ENCODE measurements at regions not wholly inside any gene's neighbourhood (a gene's known extent, or its start where the extent isn't known, plus 50 kb on each side); places are given as distances from the start of the nearest gene placed in this dataset.

DNA sequence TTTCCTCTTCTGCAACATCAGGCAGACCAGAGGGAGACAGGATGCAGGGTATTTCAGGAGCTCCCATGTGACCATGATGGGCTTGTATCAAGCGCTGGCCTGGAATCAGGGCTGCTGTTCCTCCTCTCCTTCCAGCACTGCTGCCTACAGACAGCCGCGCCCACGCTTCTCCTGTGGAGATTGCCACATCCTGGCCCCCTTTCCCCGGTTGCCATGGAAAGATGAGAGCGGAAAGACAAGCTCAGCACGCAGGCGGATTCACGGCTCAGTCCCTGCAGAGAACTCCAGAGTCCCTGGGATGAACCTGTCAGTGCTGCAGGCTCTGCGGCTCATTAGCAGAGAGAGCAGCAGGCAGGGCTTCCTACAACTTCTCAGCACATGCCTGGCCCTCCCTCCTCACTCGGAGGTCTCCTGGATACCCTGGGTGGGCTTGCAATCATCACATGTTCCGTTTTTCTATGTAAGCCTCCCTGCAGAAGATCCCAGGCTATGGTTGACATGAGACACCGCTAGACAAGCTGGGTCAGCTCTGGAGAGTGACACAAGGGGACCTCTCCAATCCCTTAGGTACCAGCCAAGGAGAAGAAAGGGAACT is 497.8 kb upstream of the MYT1L start:
- Histone ChIP-seq H3K9ac (ENCODE audit: low read length) (no peak overlapping the region), H3K4me2 (ENCODE audit: low read length) (no peak overlapping the region), H3K27ac (ENCODE audit: low read length) (no peak overlapping the region), H3K9me3 (ENCODE audit: insufficient read depth, low read length) (no peaks in the 10 kb centered on the region), H2AFZ (ENCODE audit: low read depth, low read length) (no peak overlapping the region), H3K27me3 (ENCODE audit: low read depth, low read length) (peaks cover 4% of the 10 kb centered on the region; the same call in 1 of the 2 replicates), H3K79me2 (ENCODE audit: low read length) (no peaks in the 10 kb centered on the region), H3K4me3 (ENCODE audit: low read length) (no peak overlapping the region), H3K36me3 (replicated peaks; ENCODE audit: low read depth, low read length) (no peaks in the 10 kb centered on the region), H3K4me1 (ENCODE audit: low read length) (no peaks in the 10 kb centered on the region), H4K20me1 (ENCODE audit: insufficient read depth, low read length) (no peaks in the 10 kb centered on the region)
- no peak for TF ChIP-seq EZH2phosphoT487 (IDR thresholded peaks at IDR 0.05; ENCODE audit: low read depth)

DNA sequence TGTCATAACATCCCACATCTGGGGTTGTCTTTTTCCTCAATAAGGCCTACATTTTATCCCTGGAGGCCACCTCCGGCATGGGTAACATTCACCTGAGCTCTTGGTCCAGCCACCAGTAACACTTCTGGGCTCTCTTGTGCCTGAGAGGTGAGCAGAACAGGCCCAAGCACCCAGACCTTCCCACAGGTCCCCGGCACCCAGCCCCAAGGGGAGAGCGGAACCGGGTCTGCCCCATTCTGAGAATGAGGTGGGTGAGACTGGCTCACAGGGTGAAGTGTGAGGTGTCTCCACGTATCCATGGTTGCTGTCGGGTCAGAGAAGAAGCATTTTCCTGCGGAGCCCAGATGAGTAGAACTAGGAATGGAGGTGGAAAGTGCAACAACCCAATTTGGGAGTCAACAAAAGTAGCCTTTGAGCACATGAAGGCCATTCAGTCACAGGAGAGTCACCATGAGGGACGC is 496.7 kb upstream of the MYT1L start:
- Histone ChIP-seq H3K9me3 (ENCODE audit: insufficient read depth, low read length) (no peaks in the 10 kb centered on the region), H3K4me1 (ENCODE audit: low read length) (no peaks in the 10 kb centered on the region), H3K36me3 (replicated peaks; ENCODE audit: low read depth, low read length) (no peaks in the 10 kb centered on the region), H4K20me1 (ENCODE audit: insufficient read depth, low read length) (no peaks in the 10 kb centered on the region), H2AFZ (ENCODE audit: low read depth, low read length) (no peak overlapping the region), H3K9ac (ENCODE audit: low read length) (no peak overlapping the region), H3K4me2 (ENCODE audit: low read length) (no peak overlapping the region), H3K27ac (ENCODE audit: low read length) (no peak overlapping the region), H3K27me3 (ENCODE audit: low read depth, low read length) (peaks cover 4% of the 10 kb centered on the region; the same call in 1 of the 2 replicates), H3K4me3 (ENCODE audit: low read length) (no peak overlapping the region), H3K79me2 (ENCODE audit: low read length) (no peaks in the 10 kb centered on the region)
- TF ChIP-seq EZH2phosphoT487 (IDR thresholded peaks at IDR 0.05; ENCODE audit: low read depth), result no peak
- TF ChIP-seq, protein P1, sequence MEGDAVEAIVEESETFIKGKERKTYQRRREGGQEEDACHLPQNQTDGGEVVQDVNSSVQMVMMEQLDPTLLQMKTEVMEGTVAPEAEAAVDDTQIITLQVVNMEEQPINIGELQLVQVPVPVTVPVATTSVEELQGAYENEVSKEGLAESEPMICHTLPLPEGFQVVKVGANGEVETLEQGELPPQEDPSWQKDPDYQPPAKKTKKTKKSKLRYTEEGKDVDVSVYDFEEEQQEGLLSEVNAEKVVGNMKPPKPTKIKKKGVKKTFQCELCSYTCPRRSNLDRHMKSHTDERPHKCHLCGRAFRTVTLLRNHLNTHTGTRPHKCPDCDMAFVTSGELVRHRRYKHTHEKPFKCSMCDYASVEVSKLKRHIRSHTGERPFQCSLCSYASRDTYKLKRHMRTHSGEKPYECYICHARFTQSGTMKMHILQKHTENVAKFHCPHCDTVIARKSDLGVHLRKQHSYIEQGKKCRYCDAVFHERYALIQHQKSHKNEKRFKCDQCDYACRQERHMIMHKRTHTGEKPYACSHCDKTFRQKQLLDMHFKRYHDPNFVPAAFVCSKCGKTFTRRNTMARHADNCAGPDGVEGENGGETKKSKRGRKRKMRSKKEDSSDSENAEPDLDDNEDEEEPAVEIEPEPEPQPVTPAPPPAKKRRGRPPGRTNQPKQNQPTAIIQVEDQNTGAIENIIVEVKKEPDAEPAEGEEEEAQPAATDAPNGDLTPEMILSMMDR (IDR thresholded peaks at IDR 0.05; ENCODE audit: low read depth, low read length), result no peak

DNA sequence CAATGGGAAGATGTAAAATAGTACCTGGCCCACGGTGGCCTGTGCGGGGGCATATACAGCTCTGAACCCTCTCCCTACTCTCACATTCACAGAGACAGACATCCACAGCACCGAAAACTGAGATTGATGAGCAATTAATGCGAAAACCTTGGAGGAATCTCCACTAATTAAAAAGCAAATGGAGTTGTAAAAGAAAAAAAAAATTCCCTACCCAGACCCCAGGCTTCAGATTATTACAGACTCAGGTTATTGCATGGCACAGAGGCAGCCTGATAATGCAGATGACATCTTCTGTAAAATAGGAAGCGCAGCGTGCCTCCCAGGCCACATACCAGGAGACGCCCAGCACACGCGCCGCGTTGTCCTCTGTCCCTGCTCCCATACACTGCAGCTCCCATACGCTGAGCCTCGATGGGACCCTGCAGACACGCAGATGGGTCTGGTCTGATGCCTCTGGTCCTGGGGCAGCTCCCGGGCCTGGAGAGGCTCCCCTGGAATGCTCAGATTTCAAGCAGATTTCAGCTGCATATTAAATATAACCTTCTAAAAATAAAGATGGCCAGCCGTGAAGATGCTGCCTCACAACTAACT is 496.1 kb upstream of the MYT1L start:
- H3K4me3 ChIP-seq (ENCODE audit: low read length), result no peak overlapping the region

DNA sequence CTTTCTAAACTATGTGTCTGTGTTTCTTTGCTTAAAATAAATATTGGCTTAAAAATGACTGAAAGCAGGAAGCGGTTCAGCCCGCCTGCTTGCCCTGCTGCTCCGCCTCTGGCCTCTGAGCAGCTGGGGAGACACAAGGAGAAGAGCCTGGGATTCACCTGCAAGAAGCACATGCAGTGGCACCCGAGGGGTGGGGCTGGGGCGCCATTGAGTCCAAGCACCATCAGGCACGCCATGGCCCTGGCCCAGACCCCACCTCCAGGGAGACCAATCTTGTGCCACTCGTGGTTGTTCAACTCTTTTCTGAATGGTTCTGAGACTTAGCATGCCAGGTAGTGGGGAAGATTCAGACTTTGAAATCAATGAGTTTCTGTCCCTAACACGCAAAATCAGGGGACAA is 495.5 kb upstream of the MYT1L start:
- H4K20me1 ChIP-seq (ENCODE audit: insufficient read depth, low read length), result no peaks in the 10 kb centered on the region
- H3K27me3 ChIP-seq (ENCODE audit: low read depth, low read length), result no peaks in the 10 kb centered on the region
- no peak overlapping the region for H3K4me2 ChIP-seq (ENCODE audit: low read length)
- TF ChIP-seq EZH2phosphoT487 (IDR thresholded peaks at IDR 0.05; ENCODE audit: low read depth), result no peak
- TF ChIP-seq, protein P1 (IDR thresholded peaks at IDR 0.05; ENCODE audit: low read depth, low read length), result no peak
- H3K27ac ChIP-seq (ENCODE audit: low read length), result no peak overlapping the region
- H3K4me1 ChIP-seq (ENCODE audit: low read length), result no peaks in the 10 kb centered on the region
- no peak overlapping the region for H2AFZ ChIP-seq (ENCODE audit: low read depth, low read length)
- H3K4me3 ChIP-seq (ENCODE audit: low read length), result no peak overlapping the region
- H3K79me2 ChIP-seq (ENCODE audit: low read length), result no peaks in the 10 kb centered on the region
- no peaks in the 10 kb centered on the region for H3K9me3 ChIP-seq (ENCODE audit: insufficient read depth, low read length)
- no peak overlapping the region for H3K9ac ChIP-seq (ENCODE audit: low read length)
- H3K36me3 ChIP-seq (replicated peaks; ENCODE audit: low read depth, low read length), result no peaks in the 10 kb centered on the region

More for the DNA sequence above, 496.1 kb upstream of the MYT1L start:
- H3K27me3 ChIP-seq (ENCODE audit: low read depth, low read length), result no peaks in the 10 kb centered on the region
- no peak overlapping the region for H3K27ac ChIP-seq (ENCODE audit: low read length)
- H3K4me1 ChIP-seq (ENCODE audit: low read length), result no peaks in the 10 kb centered on the region
- no peaks in the 10 kb centered on the region for H3K36me3 ChIP-seq (replicated peaks; ENCODE audit: low read depth, low read length)
- H4K20me1 ChIP-seq (ENCODE audit: insufficient read depth, low read length), result no peaks in the 10 kb centered on the region
- no peak overlapping the region for H3K4me2 ChIP-seq (ENCODE audit: low read length)
- TF ChIP-seq EZH2phosphoT487 (IDR thresholded peaks at IDR 0.05; ENCODE audit: low read depth), result no peak
- no peaks in the 10 kb centered on the region for H3K79me2 ChIP-seq (ENCODE audit: low read length)
- H3K9me3 ChIP-seq (ENCODE audit: insufficient read depth, low read length), result no peaks in the 10 kb centered on the region
- H3K9ac ChIP-seq (ENCODE audit: low read length), result no peak overlapping the region
- no peak overlapping the region for H2AFZ ChIP-seq (ENCODE audit: low read depth, low read length)

DNA sequence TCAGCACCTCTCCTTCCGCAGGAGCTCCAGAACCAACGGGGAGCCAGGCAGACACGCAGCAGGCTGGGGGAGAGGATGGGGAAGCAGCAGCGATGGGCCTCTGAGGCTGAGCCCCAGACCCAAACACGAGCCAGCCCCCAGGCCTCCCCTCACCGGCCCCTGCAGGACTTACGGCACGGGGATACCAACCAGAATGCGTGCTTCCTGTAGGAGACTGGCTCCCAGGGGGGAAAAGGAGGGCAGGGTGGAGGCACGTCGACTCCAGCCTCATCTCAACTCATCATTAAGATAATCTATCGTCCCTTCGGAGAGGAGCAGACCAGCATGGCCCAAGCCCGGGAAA is 495.1 kb upstream of the MYT1L start:
- H4K20me1 ChIP-seq (ENCODE audit: insufficient read depth, low read length), result no peaks in the 10 kb centered on the region
- no peaks in the 10 kb centered on the region for H3K79me2 ChIP-seq (ENCODE audit: low read length)
- no peak for TF ChIP-seq EZH2phosphoT487 (IDR thresholded peaks at IDR 0.05; ENCODE audit: low read depth)
- no peaks in the 10 kb centered on the region for H3K36me3 ChIP-seq (replicated peaks; ENCODE audit: low read depth, low read length)
- H3K9ac ChIP-seq (ENCODE audit: low read length), result no peak overlapping the region
- no peak overlapping the region for H2AFZ ChIP-seq (ENCODE audit: low read depth, low read length)
- H3K27ac ChIP-seq (ENCODE audit: low read length), result no peak overlapping the region
- H3K27me3 ChIP-seq (ENCODE audit: low read depth, low read length), result no peaks in the 10 kb centered on the region
- H3K4me3 ChIP-seq (ENCODE audit: low read length), result no peak overlapping the region
- no peaks in the 10 kb centered on the region for H3K4me1 ChIP-seq (ENCODE audit: low read length)
- no peak overlapping the region for H3K4me2 ChIP-seq (ENCODE audit: low read length)
- no peaks in the 10 kb centered on the region for H3K9me3 ChIP-seq (ENCODE audit: insufficient read depth, low read length)
